ENCODE measurements at regions not wholly inside any gene's neighbourhood (a gene's known extent, or its start where the extent isn't known, plus 50 kb on each side); places are given as distances from the start of the nearest gene placed in this dataset.

DNA sequence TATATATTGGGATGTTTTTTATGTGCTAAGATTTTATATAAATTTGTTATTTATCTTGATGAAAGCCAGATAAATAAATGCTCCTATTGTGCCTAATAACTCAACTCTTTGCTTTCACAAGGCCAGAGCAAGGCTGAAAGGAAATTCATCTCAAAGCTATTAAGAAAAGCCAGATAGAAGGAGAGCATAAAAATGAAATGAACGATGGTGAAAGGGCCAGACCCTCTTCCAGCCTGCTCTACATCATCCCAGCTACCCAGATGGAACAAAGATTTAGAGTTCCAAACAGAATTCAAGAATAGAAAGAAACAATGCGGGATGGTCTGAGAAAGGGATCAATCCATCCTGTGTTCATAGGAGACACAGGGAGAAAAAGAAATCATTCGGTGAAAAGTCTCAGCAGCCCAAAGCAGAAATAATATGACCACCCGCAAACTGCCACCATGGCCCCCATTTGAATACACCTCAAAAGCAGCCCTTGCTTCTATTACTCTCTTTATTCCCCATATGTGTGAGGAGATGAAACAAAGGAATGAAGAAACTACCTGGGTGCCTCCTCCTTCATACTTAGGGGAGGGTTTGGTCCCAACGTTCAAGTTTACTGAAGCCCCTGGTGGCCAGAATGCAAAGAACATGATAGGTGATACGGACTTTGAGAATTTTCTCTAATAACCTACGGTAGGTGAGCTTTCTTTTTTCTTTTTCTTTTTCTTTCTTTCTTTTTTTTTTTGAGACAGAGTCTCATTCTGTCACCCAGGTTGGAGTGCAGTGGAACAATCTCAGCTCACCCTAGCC is 110.1 kb upstream of the FBXO11 start:
- DNase-seq (ENCODE audit: low read depth in 1 of 2, low spot score in 1 of 2), result peak in 1 of 2 experiments; percentile 25
- in situ Hi-C loops (cut with HindIII; ENCODE audit: low pct_unique_long_range_greater_than_20kb, low sequenced_read_pairs), result no loop called here
- no peak for TF ChIP-seq JUND (IDR thresholded peaks at IDR 0.05; ENCODE audit: low read depth)

DNA sequence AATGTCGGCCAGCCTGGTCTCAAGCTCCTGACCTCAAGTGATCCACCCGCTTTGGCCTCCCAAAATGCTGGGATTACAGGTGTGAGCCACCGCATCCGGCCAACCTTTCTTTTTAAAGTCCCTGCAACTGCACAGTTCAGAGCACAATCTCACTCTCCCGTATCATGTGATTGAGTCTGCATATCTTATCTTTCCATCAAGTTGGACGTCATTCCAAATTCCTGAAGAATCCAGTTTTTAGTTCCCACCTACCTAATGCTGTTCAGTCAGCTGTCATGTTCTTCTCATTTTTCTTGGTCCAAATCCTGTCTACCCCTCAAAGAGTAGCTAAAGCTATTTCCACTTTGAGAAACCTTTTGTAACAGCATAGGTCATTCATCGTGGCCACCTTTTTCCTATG is 110.8 kb upstream of the FBXO11 start:
- in situ Hi-C loops (cut with HindIII; ENCODE audit: low pct_unique_long_range_greater_than_20kb, low sequenced_read_pairs), result no loop called here
- TF ChIP-seq JUND (IDR thresholded peaks at IDR 0.05; ENCODE audit: low read depth), result no peak
- DNase-seq (ENCODE audit: low read depth in 1 of 2, low spot score in 1 of 2), result no peak

DNA sequence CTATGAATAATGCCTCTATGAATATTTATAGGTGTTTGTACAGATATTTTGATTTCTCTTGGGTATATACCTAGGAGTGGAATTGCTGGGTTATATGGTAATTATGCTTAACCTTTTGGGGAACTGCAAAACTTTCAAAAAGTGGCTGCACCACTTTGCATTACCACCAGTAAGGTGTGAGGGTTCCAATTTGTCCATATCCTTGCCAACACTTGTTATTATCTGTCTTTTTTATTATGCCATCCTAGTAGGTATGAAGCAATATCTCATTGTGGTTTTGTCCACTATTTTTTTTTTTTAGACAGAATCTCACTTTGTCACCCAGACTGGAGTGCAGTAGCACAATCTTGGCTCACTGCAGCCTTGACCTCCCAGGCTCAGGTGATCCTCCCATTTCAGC is 112.2 kb upstream of the FBXO11 start:
- DNase-seq (ENCODE audit: low read depth in 1 of 2, low spot score in 1 of 2), result no peak
- no peak for TF ChIP-seq JUND (IDR thresholded peaks at IDR 0.05; ENCODE audit: low read depth)
- in situ Hi-C loops (cut with HindIII; ENCODE audit: low pct_unique_long_range_greater_than_20kb, low sequenced_read_pairs), result no loop called here

- TF ChIP-seq JUND (IDR thresholded peaks at IDR 0.05; ENCODE audit: low read depth), result no peak
Observed at GRCh38 chr2:48026865-48027264, 120.6 kb upstream of the FBXO11 start.

GRCh38 chr2:48032765-48033164 is 126.5 kb upstream of the FBXO11 start:
- no peak for DNase-seq (ENCODE audit: low read depth in 1 of 2, low spot score in 1 of 2)
- no peak for TF ChIP-seq JUND (IDR thresholded peaks at IDR 0.05; ENCODE audit: low read depth)
- in situ Hi-C loops (cut with HindIII; ENCODE audit: low pct_unique_long_range_greater_than_20kb, low sequenced_read_pairs), result no loop called here

More at GRCh38 chr2:48026865-48027264, 120.6 kb upstream of the FBXO11 start:
- DNase-seq (ENCODE audit: low read depth in 1 of 2, low spot score in 1 of 2), result no peak
- in situ Hi-C loops (cut with HindIII; ENCODE audit: low pct_unique_long_range_greater_than_20kb, low sequenced_read_pairs), result no loop called here

DNA sequence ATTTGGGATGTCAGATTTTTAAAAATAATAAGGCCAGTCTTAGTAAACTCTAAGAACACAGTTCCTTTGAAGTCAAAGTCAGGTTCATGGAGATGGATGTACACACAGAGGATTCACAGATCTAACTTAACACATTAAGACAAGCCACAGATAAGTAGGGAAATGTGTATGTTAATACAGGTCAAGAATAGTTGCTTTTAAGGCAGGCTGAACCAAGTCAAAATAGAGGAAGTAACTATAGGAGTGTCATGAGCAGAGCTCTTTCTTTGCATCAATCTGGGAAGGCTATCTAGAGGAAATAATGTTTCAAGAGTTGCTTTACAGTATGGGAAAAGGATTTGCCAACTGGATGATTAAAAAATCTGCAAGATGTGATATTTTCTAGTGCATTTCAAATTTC is 128.0 kb upstream of the FBXO11 start:
- DNase-seq (ENCODE audit: low read depth in 1 of 2, low spot score in 1 of 2), result no peak
- in situ Hi-C loops (cut with HindIII; ENCODE audit: low pct_unique_long_range_greater_than_20kb, low sequenced_read_pairs), result no loop called here
- no peak for TF ChIP-seq JUND (IDR thresholded peaks at IDR 0.05; ENCODE audit: low read depth)

- DNase-seq (ENCODE audit: low read depth in 1 of 2, low spot score in 1 of 2), result no peak
- in situ Hi-C loops (cut with HindIII; ENCODE audit: low pct_unique_long_range_greater_than_20kb, low sequenced_read_pairs), result no loop called here
- no peak for TF ChIP-seq JUND (IDR thresholded peaks at IDR 0.05; ENCODE audit: low read depth)
Observed at GRCh38 chr2:48036312-48036711, 130.0 kb upstream of the FBXO11 start.

DNA sequence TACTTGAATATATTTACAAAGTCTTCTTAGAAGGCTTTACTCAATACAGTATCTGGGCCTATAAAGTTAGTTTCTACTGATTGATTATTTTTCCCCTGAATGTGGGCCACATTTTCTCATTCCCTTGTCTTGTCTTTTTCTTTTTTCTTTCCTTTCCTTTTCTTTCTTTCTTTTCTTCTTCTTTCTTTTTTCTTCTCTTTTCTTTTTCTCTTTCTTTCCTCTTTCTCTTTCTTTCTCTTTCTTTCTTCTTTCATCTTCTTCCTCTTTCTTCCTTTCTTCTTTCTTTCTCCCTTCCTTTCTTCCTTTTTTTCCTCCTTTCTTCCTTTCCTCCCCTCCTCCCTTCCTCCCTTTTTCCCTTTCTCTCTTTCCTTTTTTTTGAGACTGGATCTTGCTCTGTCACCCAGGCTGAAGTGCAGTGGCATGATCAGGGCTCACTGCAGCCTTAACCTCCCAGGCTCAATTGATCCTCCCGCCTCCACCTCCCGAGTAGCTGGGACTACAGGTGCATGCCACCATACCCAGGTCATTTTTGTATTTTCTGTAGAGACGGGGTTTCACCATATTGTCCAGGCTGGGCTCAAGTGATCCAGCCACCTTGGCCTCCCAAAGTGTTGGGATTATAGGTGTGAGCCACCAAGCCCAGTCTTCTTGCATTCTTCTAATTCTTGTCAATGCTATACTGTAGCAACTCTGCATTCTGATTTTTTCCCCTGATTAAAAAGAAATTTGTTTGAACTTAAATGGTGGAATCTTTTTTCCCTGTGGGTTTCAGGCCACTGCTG is 133.1 kb upstream of the FBXO11 start:
- no peak for DNase-seq (ENCODE audit: low read depth in 1 of 2, low spot score in 1 of 2)
- no peak for TF ChIP-seq JUND (IDR thresholded peaks at IDR 0.05; ENCODE audit: low read depth)
- in situ Hi-C loops (cut with HindIII; ENCODE audit: low pct_unique_long_range_greater_than_20kb, low sequenced_read_pairs), result no loop called here

DNA sequence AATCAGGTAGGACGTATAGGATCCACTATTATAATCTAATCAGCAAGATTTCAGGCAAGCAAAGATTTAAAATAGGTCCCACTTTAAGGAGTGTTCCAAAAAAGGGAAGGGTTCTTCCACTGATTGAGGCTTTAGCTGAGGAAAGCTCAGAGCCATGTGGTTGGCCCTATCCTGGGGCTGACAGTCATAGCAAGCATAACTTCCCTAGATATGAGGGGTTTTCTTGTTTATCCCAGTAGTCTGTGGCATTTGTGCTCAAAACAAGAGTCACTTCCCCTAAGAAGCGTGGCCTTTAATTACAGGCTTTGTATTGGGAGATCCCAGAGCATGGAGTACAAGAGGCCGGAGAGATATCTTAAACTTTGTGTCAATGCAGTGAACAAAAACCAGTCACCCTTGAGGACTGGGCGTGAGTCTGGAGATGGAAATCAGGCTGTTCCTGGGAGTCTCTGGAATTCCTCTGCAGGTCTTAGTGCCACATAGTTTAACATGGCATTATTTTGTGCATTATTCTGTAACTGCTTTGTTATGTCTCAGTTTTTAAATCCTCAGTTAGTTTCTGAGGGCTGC is 136.9 kb upstream of the FBXO11 start:
- DNase-seq (ENCODE audit: low read depth in 1 of 2, low spot score in 1 of 2), result no peak
- no peak for TF ChIP-seq JUND (IDR thresholded peaks at IDR 0.05; ENCODE audit: low read depth)
- in situ Hi-C loops (cut with HindIII; ENCODE audit: low pct_unique_long_range_greater_than_20kb, low sequenced_read_pairs), result no loop called here

DNA sequence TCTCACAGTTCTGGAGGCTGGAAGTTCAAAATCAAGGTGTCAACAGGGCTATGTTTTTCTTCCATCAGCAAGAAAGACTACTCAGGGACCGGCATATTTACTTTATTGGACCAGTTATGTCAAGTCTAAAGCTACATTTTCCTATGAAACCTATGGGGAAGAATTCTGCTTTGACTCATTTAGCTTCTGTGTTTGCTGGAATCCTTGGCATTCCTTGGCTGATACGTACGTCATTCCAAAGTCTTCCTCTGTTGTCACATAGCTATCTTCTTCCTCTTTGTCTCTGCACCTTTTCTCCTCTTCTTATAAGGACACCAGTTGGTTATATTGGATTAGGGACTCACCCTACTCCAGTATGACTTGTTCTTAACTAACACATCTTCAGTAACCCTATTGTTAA is 137.4 kb upstream of the FBXO11 start:
- DNase-seq (ENCODE audit: low read depth in 1 of 2, low spot score in 1 of 2), result no peak
- in situ Hi-C loops (cut with HindIII; ENCODE audit: low pct_unique_long_range_greater_than_20kb, low sequenced_read_pairs), result no loop called here
- TF ChIP-seq JUND (IDR thresholded peaks at IDR 0.05; ENCODE audit: low read depth), result no peak

- no peak for DNase-seq (ENCODE audit: low read depth in 1 of 2, low spot score in 1 of 2)
- TF ChIP-seq JUND (IDR thresholded peaks at IDR 0.05; ENCODE audit: low read depth), result no peak
- in situ Hi-C loops (cut with HindIII; ENCODE audit: low pct_unique_long_range_greater_than_20kb, low sequenced_read_pairs), result no loop called here
Observed at GRCh38 chr2:48045613-48046012, 139.3 kb upstream of the FBXO11 start.

DNA sequence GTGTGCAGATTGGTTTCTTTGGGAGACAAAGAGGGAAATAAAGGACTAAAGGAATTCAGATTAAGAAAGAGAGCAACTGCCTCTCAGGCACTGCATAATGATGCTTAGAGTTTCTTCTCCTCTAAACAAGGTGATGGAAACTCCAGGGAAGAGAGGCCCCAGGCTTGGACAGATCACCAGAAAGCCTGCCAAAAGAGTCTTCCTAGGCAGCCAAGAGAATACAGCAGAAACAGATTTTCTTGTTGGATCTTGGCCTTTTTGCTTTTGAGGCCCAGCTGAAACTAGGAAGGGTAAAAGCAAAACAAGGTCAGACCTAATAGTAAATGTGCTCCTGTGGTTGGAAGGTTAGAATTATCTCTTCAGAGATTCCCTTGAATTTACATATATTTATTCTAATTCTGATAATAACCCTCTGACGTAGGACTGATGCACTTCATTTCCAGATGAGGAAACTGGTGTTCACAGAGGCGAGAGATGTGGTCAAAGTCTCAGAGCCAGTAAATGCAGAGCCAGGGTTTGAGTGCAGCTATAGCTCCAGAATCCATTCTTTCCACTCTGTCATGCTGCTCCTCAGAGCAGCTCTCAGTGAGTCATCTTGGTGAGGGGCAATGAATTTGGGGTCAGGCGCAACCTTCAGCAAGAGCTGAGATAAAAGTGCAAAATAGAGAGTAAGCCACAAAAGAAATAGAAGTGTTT is 142.3 kb upstream of the FBXO11 start:
- in situ Hi-C loops (cut with HindIII; ENCODE audit: low pct_unique_long_range_greater_than_20kb, low sequenced_read_pairs), result no loop called here
- no peak for TF ChIP-seq JUND (IDR thresholded peaks at IDR 0.05; ENCODE audit: low read depth)
- DNase-seq (ENCODE audit: low read depth in 1 of 2, low spot score in 1 of 2), result no peak
